ENCODE measurements at regions not wholly inside any gene's neighbourhood (a gene's known extent, or its start where the extent isn't known, plus 50 kb on each side); places are given as distances from the start of the nearest gene placed in this dataset.

GRCh38 chr10:125417605-125418004 is 257.2 kb upstream of the CTBP2 start:
- TF ChIP-seq POLR2A (IDR thresholded peaks at IDR 0.05) (no peak), CTCF (IDR thresholded peaks at IDR 0.05 in 8 of 11, conservative IDR thresholded peaks at IDR 0.05 in 3 of 11) (no peak), POLR2AphosphoS5 (IDR thresholded peaks at IDR 0.05) (no peak)
